HFF-Myc (cell line): ENCODE measurements at regions not wholly inside any gene's neighbourhood (a gene's known extent, or its start where the extent isn't known, plus 50 kb on each side); places are given as distances from the start of the nearest gene placed in this dataset.

Source experiments
- DNase-seq: peaks from one replicate; pipeline ENCODE4 v3.0.0-alpha.2; 2011; ENCODE audit warnings: low read depth; ENCODE audit errors: extremely low read depth
- H3K4me3 ChIP-seq: replicated peaks from 2 replicates; pipeline ENCODE4 v1.5.1; 2011; ENCODE audit warnings: low read depth, mild to moderate bottlenecking, control low read depth, low read length
- TF ChIP-seq, protein P1 (sequence below): IDR thresholded peaks from 2 replicates; pipeline ENCODE4 v1.5.1; 2012; ENCODE audit warnings: mild to moderate bottlenecking, low read depth, low read length, control low read depth; ENCODE audit errors: missing control alignments

DNA sequence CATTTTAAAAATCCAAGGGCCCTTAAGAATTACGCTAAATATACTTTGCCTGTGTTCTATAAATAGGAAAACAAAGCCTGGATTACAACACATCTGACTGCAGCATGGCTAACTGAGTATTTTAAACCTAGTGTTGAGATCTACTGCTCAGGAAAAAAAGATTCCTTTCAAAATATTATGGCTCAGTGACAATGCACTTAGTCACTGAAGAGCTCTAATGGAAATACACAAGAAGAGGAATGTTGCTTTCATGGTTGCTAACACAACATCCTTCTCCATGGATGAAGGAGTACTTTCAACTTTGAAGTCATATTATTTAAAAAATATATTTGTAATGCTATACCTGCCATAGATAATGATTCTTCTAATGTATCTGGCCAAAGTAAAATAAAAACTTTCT is 248.3 kb upstream of the NEGR1 start:
- no peak overlapping the region for H3K4me3 ChIP-seq
- TF ChIP-seq, protein P1, sequence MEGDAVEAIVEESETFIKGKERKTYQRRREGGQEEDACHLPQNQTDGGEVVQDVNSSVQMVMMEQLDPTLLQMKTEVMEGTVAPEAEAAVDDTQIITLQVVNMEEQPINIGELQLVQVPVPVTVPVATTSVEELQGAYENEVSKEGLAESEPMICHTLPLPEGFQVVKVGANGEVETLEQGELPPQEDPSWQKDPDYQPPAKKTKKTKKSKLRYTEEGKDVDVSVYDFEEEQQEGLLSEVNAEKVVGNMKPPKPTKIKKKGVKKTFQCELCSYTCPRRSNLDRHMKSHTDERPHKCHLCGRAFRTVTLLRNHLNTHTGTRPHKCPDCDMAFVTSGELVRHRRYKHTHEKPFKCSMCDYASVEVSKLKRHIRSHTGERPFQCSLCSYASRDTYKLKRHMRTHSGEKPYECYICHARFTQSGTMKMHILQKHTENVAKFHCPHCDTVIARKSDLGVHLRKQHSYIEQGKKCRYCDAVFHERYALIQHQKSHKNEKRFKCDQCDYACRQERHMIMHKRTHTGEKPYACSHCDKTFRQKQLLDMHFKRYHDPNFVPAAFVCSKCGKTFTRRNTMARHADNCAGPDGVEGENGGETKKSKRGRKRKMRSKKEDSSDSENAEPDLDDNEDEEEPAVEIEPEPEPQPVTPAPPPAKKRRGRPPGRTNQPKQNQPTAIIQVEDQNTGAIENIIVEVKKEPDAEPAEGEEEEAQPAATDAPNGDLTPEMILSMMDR = no peak
- no peak for DNase-seq

DNA sequence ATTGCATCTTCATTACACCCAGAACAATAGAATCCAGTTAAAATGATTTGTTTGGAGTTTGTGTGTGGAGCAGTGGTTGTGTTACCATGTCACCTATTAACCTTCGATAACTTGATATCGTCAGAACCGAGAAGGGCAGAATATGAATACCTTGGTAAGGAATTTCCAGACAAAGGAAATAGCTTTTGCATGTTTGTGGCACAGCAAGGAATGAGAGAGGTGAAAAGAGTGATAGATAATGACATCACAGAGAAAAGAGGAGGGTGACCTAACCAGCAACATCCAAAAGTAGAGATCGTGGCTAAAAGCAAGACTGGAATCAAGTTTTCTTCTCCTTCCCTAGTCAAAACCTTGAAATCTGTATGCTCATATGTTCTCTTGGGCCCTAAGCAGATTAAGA is 244.6 kb upstream of the NEGR1 start:
- H3K4me3 ChIP-seq = no peak overlapping the region
- TF ChIP-seq, protein P1 = no peak
- no peak for DNase-seq

DNA sequence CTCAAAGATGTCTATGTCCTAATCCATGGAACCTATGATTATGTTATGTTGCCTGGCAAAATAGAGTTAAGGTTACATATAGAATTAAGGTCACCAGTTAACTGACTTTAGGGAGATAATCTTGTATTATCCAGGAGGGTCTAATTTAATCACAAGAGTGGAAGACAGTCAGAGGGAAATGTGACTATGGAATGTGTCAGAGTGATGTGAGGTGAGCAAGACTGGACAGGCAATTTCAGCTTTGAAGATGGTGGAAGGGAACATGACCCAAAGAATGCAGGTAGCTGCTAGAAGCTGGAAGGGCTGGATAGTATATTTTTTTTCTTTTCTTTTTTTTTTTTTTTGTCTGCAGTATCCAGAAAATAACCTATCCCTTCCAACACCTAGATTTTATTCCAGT is 241.7 kb upstream of the NEGR1 start:
- no peak for DNase-seq
- TF ChIP-seq, protein P1 = no peak
- H3K4me3 ChIP-seq = no peak overlapping the region

DNA sequence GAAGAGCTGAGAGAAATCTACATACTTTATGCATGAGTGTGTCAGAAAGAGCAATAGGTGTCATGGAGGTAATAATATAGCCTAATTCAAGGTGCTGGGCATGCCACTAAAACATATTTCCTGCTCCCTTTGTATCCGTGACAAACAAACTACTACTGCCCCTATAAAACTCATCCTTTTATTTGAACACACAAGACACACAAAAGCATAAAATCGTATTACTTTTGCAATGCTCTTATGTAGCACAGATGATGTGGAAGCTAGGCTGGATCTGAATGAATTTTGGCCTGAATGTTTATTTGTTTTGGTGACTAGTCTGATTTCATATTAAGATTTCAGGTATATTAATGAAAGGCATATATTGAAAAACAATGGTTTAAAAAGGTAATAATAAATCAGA is 239.3 kb upstream of the NEGR1 start:
- H3K4me3 ChIP-seq = no peak overlapping the region
- TF ChIP-seq, protein P1 = no peak
- no peak for DNase-seq

DNA sequence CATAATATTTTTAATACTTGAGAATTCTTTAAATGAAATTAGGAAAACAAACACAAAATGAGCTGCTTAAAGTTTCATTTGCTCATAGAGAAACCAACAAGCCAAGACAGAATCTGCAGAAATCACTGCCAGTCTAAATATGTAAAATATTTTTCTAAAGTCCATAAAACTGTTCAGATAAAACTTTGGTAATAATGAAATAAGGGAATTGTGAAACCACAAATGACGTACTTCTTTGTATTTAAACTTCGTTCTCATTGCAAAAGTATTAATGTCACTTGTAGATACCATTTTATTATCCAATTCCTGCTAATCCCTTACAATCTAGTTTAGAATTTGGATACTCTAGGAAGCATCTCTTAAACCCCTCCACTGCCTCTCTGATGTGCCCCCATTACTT is 234.5 kb upstream of the NEGR1 start:
- DNase-seq = no peak
- TF ChIP-seq, protein P1 = no peak
- H3K4me3 ChIP-seq = no peak overlapping the region

DNA sequence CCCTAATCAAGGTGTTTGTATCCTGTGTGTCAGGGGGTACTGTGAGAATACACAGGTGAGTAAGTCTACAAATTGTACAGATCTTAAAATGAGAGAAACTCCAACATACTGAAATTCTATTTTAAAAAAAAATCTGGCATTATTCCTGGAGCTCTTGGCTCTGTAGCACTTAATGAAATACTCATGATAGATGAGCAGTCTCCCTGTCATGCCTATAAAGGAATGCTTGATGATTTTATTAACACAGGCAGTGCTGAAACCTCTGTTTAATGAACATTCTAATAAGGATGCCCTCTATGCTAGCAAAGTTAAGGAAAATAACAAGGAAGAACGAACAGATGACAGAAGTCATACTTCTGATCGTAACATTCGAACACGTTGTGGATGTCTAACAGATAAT is 233.9 kb upstream of the NEGR1 start:
- TF ChIP-seq, protein P1 = no peak
- DNase-seq = no peak

DNA sequence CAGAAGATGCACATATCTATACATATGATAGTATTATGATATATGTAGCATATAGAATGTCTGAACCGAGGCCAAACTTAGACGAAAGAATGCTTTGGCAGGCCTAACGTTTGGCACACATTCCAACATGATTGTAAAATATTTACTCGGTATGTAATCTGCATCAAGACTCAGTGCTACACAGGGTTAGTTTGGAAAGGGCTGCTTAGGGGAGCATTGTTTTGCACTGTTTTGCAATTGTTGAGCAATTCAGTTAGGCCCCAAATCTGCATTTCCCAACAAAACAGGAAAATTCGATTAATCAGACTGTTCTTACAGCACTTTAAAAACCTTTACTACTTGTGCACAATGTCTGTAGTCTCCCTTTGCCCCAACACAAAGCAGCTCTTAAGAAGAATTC is 216.0 kb upstream of the NEGR1 start:
- H3K4me3 ChIP-seq = no peak overlapping the region
- TF ChIP-seq, protein P1 = no peak
- DNase-seq = no peak

More for the DNA sequence above, 233.9 kb upstream of the NEGR1 start:
- no peak overlapping the region for H3K4me3 ChIP-seq
